Kidney capillary endothelial cell (primary cell): ENCODE measurements at regions not wholly inside any gene's neighbourhood (a gene's known extent, or its start where the extent isn't known, plus 50 kb on each side); places are given as distances from the start of the nearest gene placed in this dataset.

Experiments
- DNase-seq: peaks from one replicate; pipeline ENCODE4 v3.0.0-alpha.2; 2018; ENCODE audit warnings: low spot score

- no peak for DNase-seq
These were observed 107.8 kb downstream of the OGFRL1 start for GRCh38 chr6:71396410-71396801.

- no peak for DNase-seq
These were observed 110.7 kb downstream of the OGFRL1 start for GRCh38 chr6:71399279-71399678.

GRCh38 chr6:71400852-71401251, 112.2 kb downstream of the OGFRL1 start:
- DNase-seq, result no peak

- DNase-seq, result no peak
These were observed 113.5 kb downstream of the OGFRL1 start for GRCh38 chr6:71402096-71402495.

DNA sequence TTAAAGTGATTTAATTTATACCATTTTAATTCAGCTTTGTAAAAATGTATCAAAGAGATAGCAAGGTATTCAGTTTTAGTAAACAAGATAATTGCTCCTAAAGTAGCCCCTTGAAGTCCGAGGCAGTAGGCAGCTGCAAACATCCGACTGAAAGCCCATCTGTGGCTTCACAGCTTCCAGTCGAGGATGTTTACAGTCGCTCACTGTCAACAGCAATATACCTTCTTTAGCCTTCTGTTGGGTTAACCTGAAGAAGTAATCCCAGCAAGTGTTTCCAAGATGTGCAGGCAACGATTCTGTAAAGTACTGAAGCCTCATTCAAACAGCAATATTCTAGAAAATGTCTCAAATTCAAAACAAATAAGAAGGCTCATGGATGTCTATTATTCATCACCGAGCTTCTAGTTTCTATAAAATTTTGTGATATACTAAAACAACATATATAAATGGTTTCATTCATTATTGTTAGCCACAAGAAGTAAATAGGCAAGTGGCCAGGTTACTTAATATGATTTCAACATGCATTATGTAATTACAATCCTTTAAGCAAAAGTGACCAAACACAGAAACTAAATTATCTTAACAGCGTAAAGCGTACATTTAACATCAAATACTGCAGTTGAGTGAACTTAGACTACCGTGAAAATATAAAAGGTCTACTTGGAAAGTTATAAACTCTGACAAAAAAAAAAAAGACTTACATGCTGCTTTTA, 115.0 kb downstream of the OGFRL1 start:
- DNase-seq, result no peak

GRCh38 chr6:71404145-71404966, 115.7 kb downstream of the OGFRL1 start:
- DNase-seq, result peak; percentile 82

DNA sequence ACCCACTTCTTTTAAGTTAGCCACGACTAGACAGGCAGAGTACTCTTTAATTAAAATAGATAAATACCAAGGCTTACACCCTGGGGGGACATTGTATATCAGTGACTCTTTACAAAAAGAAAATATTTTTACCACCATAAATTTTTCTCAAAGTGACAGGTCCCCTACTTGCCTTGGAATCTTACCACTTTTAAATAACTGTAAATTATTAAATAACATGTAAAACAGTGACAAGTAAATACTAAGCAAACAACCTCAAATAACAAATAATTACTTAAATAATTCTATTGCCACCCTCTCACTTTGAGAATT, 116.3 kb downstream of the OGFRL1 start:
- DNase-seq, result no peak

GRCh38 chr6:71405416-71405815, 116.8 kb downstream of the OGFRL1 start:
- DNase-seq, result no peak

DNA sequence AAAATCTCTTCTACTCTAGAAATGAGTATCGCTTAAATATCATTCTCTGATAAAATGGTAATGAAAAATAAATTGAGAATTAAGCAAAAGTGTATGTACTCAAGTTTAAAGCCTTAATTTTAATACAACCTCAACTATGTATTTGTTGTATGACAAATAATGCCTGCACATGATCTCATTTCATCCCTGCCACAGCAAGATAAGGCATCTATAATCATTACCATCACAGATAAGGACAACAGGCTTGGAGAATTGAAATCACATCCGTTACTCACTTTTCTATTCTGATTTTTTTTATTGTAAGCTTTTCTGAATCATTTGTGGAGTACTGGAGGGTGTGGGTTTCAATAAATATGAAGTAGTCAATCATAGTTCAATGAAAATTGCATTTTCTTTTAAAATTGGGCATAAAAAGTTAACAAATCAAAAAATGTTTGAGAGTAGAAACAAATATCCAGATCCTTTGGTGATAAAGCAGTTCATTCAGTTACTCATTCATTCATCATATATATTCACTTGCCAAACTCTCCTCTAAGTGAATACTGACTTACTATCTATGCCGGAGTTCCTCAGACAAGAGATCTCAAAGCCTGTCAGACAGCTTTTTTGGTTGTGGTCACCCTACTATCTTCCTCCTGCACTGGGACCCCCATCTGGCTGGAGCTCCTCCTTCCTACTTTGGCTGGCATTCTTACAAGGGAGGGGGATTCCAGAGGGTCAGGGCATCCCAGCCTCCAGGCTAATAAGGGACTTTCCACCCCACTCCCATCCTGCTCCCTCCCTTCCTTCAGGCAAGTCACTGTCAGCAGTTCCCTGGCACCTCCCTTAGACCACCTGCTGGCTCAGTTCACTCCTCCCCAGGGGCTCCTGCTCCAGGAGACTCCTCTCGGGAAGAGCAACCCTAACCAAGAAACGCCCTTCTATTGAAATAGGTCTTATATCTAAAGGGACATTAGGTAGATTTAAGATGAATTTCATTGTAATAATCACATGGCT, 118.6 kb downstream of the OGFRL1 start:
- no peak for DNase-seq

DNA sequence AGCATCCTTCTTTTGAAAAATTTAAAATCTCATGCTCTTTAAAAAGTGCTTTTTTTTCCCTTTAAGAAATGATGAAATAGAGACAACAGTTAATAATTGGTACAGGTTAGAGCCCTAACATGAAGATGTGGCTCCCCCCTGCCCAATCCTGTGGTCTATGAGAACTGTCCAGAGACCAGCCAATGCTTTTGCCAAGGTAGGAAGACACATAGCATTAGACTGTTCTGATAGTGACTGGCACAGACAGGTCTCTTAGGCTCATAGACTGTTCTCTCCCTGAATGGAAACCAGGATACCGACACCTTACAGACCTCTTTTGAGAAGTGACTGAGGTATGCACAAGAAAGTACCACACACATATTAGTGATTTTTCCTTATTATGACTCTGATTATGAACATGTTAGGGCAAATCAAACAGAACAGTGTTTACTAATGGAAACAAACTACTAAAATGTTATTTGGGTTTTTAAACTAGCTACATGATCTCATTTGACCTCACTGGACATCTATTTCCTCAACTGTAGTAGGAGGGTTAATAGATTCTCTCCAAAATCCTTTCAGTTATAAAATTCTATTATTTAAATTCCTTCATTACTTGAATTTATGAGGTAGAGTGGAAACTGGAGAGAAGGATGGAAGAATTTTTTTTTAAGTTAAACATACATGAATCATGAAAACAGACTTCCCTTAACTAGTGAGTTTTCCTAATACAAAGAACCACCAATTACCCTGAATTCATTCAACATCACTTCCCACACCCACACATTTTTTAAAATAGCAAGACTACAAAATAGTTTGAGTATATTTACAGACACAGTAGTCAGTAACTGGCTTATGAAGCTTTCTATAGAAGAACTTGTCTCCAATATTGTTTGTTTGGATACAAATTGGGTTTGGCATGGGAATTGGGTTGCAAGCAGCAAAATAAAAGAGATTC, 120.4 kb downstream of the OGFRL1 start:
- no peak for DNase-seq

- DNase-seq, result no peak
These were observed 121.6 kb downstream of the OGFRL1 start for GRCh38 chr6:71410164-71410566.

DNA sequence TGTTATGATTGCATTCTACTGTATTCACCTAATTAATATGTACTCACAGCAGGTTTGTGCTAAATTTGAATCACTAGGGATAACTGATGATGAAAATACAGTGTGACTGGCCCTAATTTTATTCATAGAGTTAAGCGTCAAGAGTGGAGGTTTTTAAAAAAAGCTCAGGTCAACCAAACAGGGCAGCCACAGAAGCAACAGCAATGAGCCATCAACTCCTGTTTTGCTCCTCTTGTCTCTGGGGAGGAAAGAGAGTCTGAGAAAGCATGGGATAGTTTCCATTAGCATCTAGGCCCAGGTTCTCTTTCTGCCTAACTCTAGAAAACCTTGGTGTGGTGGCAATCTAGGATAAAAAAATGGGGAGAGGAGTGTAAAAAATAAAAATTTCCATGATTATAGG, 122.1 kb downstream of the OGFRL1 start:
- no peak for DNase-seq

DNA sequence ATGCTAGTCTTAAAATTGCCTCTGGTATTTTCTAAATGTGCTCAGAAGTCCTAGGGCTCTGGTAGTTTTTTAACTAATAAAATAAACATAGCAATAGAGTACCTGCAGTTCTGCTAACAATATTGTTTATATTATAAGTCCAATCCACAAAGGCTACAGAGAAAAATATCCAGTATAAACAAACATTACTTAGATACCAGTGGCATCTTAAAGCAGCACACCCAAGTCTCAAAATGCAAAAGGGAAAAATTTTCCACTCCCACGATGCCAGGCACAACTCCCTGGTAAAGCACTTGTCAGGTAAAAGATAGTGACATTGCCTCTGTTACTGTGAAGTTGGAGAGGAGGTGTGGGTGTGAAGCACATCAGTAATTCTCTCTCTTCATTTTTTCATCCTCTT, 123.3 kb downstream of the OGFRL1 start:
- no peak for DNase-seq

DNA sequence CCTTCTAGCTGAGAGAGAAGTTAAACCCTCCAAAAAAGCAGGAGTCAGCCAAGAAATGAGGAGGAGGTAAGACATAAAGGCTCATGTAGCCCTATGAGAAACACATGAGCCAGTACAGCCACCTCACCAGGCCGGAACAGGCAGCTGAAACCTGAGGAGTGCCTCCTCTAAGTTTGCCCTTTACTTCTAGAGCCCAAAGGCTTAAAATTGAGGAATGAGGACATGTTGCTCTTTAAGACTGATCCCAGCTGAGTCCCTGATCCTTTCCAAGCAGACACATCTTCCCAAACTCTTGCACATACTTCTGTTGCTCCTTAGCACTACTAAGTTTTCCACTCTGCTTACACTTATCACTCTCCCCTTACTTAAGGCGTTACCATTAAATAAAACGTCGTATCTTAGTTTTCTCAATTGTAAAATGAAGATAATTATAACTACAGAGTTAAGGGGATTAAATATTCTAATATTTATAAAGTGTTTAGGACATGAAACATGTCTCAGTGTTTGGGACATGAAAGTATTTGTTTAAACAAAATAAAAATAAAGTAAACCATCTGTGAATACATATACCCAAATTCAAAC, 124.0 kb downstream of the OGFRL1 start:
- no peak for DNase-seq

DNA sequence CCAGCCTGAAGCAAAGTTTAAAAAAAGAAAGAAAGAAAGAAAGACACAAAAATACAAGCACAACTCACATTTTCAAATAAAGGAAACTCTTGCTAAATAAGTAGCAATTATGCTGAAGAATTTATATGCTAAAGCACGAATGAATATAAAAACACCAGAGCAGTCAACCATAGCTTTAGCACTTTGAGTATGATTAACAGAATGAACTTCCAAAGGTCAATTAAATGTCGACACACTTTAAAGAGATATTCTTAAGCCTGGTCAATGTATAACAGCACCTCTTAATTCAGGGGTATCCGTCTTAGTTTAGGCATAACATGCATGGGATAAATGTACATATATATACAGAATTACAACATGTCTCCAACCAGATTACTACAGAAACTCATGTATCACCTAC, 125.9 kb downstream of the OGFRL1 start:
- no peak for DNase-seq

- no peak for DNase-seq
These were observed 130.8 kb downstream of the OGFRL1 start for GRCh38 chr6:71419217-71420094.

GRCh38 chr6:71420095-71420692, 131.6 kb downstream of the OGFRL1 start:
- DNase-seq, result peak; percentile 29

DNA sequence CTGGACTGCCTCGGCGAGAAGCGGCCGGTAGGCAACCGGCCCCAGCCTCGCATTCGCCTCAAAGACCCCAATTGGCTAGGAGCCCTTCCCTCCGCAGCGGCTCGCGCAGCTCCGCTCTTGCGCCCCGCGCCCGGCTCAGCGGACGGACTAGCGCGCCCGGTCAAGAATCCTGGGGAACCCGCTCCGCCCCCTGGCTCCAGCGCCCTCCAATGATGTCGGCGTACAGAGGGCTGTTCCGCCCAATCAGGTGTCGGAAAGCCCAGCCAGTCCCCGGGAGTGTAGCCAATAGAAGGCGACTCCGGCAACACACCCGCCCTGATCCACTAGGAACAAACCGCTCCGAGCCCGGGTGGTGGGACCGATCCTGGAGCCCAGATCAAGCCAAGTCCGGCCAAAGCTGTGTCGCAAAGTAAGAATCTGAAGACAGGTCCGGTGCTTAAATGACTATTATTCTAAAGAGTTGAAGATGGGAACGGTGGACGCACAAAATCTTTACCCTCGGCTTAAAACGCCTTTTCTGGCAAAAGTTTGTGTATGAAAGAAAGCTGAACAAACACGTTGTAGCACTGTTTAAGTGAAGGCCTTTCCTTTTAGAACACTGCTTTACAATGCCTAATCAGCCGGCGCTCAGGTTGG, 132.2 kb downstream of the OGFRL1 start:
- DNase-seq, result peak; percentile 94

DNA sequence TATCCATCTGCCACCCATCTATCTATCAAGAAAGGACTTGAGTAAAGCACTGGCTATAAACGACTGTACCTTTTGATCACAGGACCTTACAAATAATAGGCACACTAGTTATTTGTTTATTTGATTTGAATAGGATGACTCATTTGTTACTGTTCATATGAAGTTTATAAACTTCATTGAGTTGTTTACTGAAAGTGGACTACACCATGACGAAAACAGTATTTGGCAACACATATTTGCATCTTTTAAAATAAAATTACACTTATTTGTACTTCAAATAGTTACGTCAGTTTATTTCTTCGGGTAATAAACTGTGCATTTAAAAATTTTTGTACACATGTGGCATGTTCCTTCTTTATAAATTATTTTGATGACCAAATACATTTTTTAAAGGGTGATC, 133.0 kb downstream of the OGFRL1 start:
- DNase-seq, result no peak
